ENCODE measurements at regions not wholly inside any gene's neighbourhood (a gene's known extent, or its start where the extent isn't known, plus 50 kb on each side); places are given as distances from the start of the nearest gene placed in this dataset.

GRCh38 chr2:67258122-67258521, 139.0 kb upstream of the ETAA1 start:
- Histone ChIP-seq H2BK120ac (ENCODE audit: low read depth, low read length) (peak overlapping the region; percentile 97), H3K9ac (ENCODE audit: low read depth, low read length) (peak overlapping the region; percentile 47; the same call in 1 of the 2 replicates), H3K79me1 (ENCODE audit: low read depth in 1 of 2, low read length in 2 of 2) (peaks cover 7 to 16% of the 10 kb centered on the region in 2 experiments), H3K36me3 (ENCODE audit: control insufficient read depth, insufficient read depth, low read length) (no peaks in the 10 kb centered on the region), H4K20me1 (ENCODE audit: insufficient read depth, low read length) (no peaks in the 10 kb centered on the region), H2AK5ac (ENCODE audit: low read depth, low read length) (peak overlapping the region; percentile 99), H2AFZ (replicated peaks; ENCODE audit: low read length, poor library complexity) (no peak overlapping the region), H4K5ac (ENCODE audit: low read depth, low read length) (peak overlapping the region; percentile 100), H2AK9ac (replicated peaks; ENCODE audit: low read depth, low read length, poor library complexity) (no peak overlapping the region), H3K4ac (ENCODE audit: low read depth, low read length) (peak overlapping the region; percentile 97), H3K4me3 (ENCODE audit: insufficient read depth, low read depth, low read length) (no peak overlapping the region), H3K9me1 (ENCODE audit: insufficient read depth, low read length) (peaks cover 6% of the 10 kb centered on the region), H4K91ac (ENCODE audit: insufficient read depth, low read depth, low read length) (peak overlapping the region; percentile 92), H2BK20ac (ENCODE audit: low read depth, low read length) (peak overlapping the region; percentile 96), H4K8ac (ENCODE audit: low read depth in 2 of 2, low read length in 2 of 2) (peak overlapping the region; percentile 86 to 94), H3K4me1 (ENCODE audit: control insufficient read depth, insufficient read depth, low read length) (peaks cover 20% of the 10 kb centered on the region), H3K9me3 (ENCODE audit: control insufficient read depth, insufficient read depth, low read length) (no peaks in the 10 kb centered on the region), H2BK15ac (ENCODE audit: low read depth, low read length) (peak overlapping the region; percentile 99), H3K23ac (ENCODE audit: low read depth, low read length) (peak overlapping the region; percentile 48; the same call in 1 of the 2 replicates), H3K18ac (ENCODE audit: low read depth, low read length) (peak overlapping the region; percentile 99), H3K56ac (ENCODE audit: extremely low read depth, insufficient read depth, low read length) (peak overlapping the region; percentile 47), H3K14ac (replicated peaks; ENCODE audit: low read depth, low read length) (peak overlapping the region; percentile 95), H2BK5ac (ENCODE audit: low read depth, low read length, poor library complexity, severe bottlenecking) (peak overlapping the region; percentile 99), H3K27me3 (ENCODE audit: control insufficient read depth, insufficient read depth, low read length) (no peaks in the 10 kb centered on the region), H3K27ac (ENCODE audit: insufficient read depth, low read length) (peak overlapping the region; percentile 91), H3K4me2 (ENCODE audit: low read depth, low read length) (no peak overlapping the region)
- TF ChIP-seq MAFK (IDR thresholded peaks at IDR 0.05; ENCODE audit: low read depth, low read length) (no peak), POLR2A (IDR thresholded peaks at IDR 0.05; ENCODE audit: low read depth, low read length) (peak; percentile 45; the same call in 1 of the 2 replicates)
- no TSS peak for BruUV-seq (replicated peaks)
- CTCF ChIA-PET, result no interaction called here
- no CpG with 5 or more reads among the region's 4 CpGs for WGBS, 2 experiments (ENCODE audit: extremely low coverage in 2 of 2, insufficient read length in 1 of 2)
- intact Hi-C loops (cut with micrococcal nuclease) (loop anchor here (2.0 kb wide), 1 partner anchor 219 kb away; no protein-coding TSS in a partner anchor), in situ Hi-C loops (cut with MboI; ENCODE audit: low sequenced_read_pairs) (loop anchor here (5.0 to 10.0 kb wide), 2 partner anchors 676 to 823 kb away; partner anchors contain the start of gene MEIS1), dilution Hi-C loops (cut with HindIII; ENCODE audit: low sequenced_read_pairs, unreplicated experiment) (no loop called here)
- no peak for ATAC-seq (ENCODE audit: low read depth)
- POLR2A ChIA-PET (ENCODE audit: unreplicated experiment), result no interaction called here
- peak; percentile 21 for DNase-seq

Measured in IMR-90 (cell line).